ENCODE measurements at regions not wholly inside any gene's neighbourhood (a gene's known extent, or its start where the extent isn't known, plus 50 kb on each side); places are given as distances from the start of the nearest gene placed in this dataset.

DNA sequence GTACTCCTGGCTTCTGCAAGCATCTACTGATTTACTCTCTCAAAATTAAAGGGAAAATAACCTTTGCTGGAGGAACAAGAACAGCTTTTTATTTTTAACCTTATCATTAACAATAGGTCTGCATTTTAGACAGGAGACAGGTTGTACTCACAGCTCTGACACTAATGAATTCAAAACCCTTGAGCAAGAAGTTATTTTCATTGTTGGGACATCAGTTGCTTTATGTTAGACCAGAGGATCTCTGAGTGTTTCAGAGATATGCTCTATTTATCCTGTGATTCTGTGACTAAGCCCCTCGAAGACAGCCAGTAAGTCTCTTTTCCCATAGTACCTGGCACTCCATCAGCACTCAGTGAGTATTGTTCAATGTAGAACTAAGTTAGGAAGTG, 190.2 kb upstream of the PCSK5 start:
- H3K9me3 ChIP-seq = no peaks in the 10 kb centered on the region
- no peak overlapping the region for H3K9ac ChIP-seq
- no peak overlapping the region for H3K27ac ChIP-seq (ENCODE audit: low read depth in 2 of 2, low read length in 1 of 2)
- H2AFZ ChIP-seq (ENCODE audit: low read depth) = no peak overlapping the region
- no peaks in the 10 kb centered on the region for H4K20me1 ChIP-seq (ENCODE audit: insufficient read depth)
- no peak for TF ChIP-seq YY1 (IDR thresholded peaks at IDR 0.05; ENCODE audit: low read depth)
- ChIA-PET POLR2A (no interaction called here), CTCF (no interaction called here)
- no peaks in the 10 kb centered on the region for H3F3A ChIP-seq (replicated peaks; ENCODE audit: insufficient read depth)
- H3K4me3 ChIP-seq (ENCODE audit: low read depth in 2 of 2, low read length in 1 of 2) = no peak overlapping the region
- H3K36me3 ChIP-seq (replicated peaks in 1 of 2; ENCODE audit: control insufficient read depth in 1 of 2, insufficient read depth in 2 of 2, low read length in 1 of 2) = no peaks in the 10 kb centered on the region
- no peaks in the 10 kb centered on the region for H3K4me1 ChIP-seq (ENCODE audit: control insufficient read depth in 1 of 2, insufficient read depth in 2 of 2, low read depth in 1 of 2, low read length in 1 of 2)
- H3K9me2 ChIP-seq = no peaks in the 10 kb centered on the region
- H3K79me2 ChIP-seq (ENCODE audit: insufficient read depth) = no peaks in the 10 kb centered on the region
- no peak for DNase-seq
- 0% methylated on average over 1 of the region's 1 CpG for WGBS (ENCODE audit: low lambda C conversion rate)
- no peak overlapping the region for H3K4me2 ChIP-seq
- no peaks in the 10 kb centered on the region for H3K27me3 ChIP-seq (ENCODE audit: insufficient read depth)

DNA sequence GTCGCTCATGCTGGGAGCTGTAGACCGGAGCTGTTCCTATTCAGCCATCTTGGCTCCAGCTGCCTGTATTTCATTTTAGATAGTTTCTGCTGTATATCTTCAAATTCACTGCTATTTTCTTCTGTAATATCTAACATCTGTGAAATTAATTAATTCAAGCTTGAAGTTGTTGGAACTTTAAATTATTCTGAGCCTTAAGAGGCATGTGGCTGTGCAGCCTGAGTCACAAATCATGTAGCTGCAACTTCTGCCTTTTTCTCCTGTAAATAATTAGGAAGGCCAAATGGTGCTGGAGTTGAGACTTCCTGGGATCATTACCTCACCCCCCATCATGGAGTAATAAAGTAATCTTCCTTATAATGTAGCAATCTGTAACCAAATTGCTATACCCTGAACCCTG, 183.3 kb upstream of the PCSK5 start:
- POLR2A ChIA-PET = no interaction called here
- H3K36me3 ChIP-seq (replicated peaks in 1 of 2; ENCODE audit: control insufficient read depth in 1 of 2, insufficient read depth in 2 of 2, low read length in 1 of 2) = no peaks in the 10 kb centered on the region
- H3K9ac ChIP-seq = no peak overlapping the region
- no peaks in the 10 kb centered on the region for H3F3A ChIP-seq (replicated peaks; ENCODE audit: insufficient read depth)
- H3K4me1 ChIP-seq (ENCODE audit: control insufficient read depth in 1 of 2, insufficient read depth in 2 of 2, low read depth in 1 of 2, low read length in 1 of 2) = no peaks in the 10 kb centered on the region
- 47% methylated on average over 2 of the region's 2 CpGs for WGBS (ENCODE audit: low lambda C conversion rate)
- H2AFZ ChIP-seq (ENCODE audit: low read depth) = no peak overlapping the region
- no peak overlapping the region for H3K27ac ChIP-seq (ENCODE audit: low read depth in 2 of 2, low read length in 1 of 2)
- no peaks in the 10 kb centered on the region for H3K27me3 ChIP-seq (ENCODE audit: insufficient read depth)
- DNase-seq = no peak
- no peaks in the 10 kb centered on the region for H3K9me2 ChIP-seq
- H3K4me3 ChIP-seq (ENCODE audit: low read depth in 2 of 2, low read length in 1 of 2) = no peak overlapping the region
- no peaks in the 10 kb centered on the region for H4K20me1 ChIP-seq (ENCODE audit: insufficient read depth)
- no peak for TF ChIP-seq TAF1 (IDR thresholded peaks at IDR 0.05; ENCODE audit: borderline replicate concordance, low read depth, low read length)
- no peaks in the 10 kb centered on the region for H3K79me2 ChIP-seq (ENCODE audit: insufficient read depth)
- no peak overlapping the region for H3K4me2 ChIP-seq
- no peaks in the 10 kb centered on the region; the same call in 1 of the 2 replicates for H3K9me3 ChIP-seq
- CTCF ChIA-PET = no interaction called here

- Histone ChIP-seq H3K27me3 (ENCODE audit: insufficient read depth) (no peaks in the 10 kb centered on the region), H2AFZ (ENCODE audit: low read depth) (no peak overlapping the region), H3F3A (replicated peaks; ENCODE audit: insufficient read depth) (no peaks in the 10 kb centered on the region), H3K9ac (no peak overlapping the region), H4K20me1 (ENCODE audit: insufficient read depth) (no peaks in the 10 kb centered on the region), H3K4me2 (no peak overlapping the region), H3K9me2 (no peaks in the 10 kb centered on the region), H3K79me2 (ENCODE audit: insufficient read depth) (no peaks in the 10 kb centered on the region), H3K36me3 (replicated peaks in 1 of 2; ENCODE audit: control insufficient read depth in 1 of 2, insufficient read depth in 2 of 2, low read length in 1 of 2) (no peaks in the 10 kb centered on the region), H3K4me3 (ENCODE audit: low read depth in 2 of 2, low read length in 1 of 2) (no peak overlapping the region), H3K9me3 (no peaks in the 10 kb centered on the region; the same call in 1 of the 2 replicates), H3K27ac (ENCODE audit: low read depth in 2 of 2, low read length in 1 of 2) (no peak overlapping the region), H3K4me1 (ENCODE audit: control insufficient read depth in 1 of 2, insufficient read depth in 2 of 2, low read depth in 1 of 2, low read length in 1 of 2) (no peaks in the 10 kb centered on the region)
- ChIA-PET POLR2A (no interaction called here), CTCF (no interaction called here)
- 15% methylated on average over 2 of the region's 2 CpGs for WGBS (ENCODE audit: low lambda C conversion rate)
- TF ChIP-seq TEAD4 (IDR thresholded peaks at IDR 0.05; ENCODE audit: borderline replicate concordance, insufficient read depth) = no peak
- no peak for TF ChIP-seq ELF1 (IDR thresholded peaks at IDR 0.05)
- no peak for TF ChIP-seq FOSL2 (IDR thresholded peaks at IDR 0.05; ENCODE audit: borderline replicate concordance, low read depth)
- TF ChIP-seq TCF12 (IDR thresholded peaks at IDR 0.05) = no peak
- TF ChIP-seq MEF2A (IDR thresholded peaks at IDR 0.05; ENCODE audit: borderline replicate concordance, low read depth) = no peak
- no peak for TF ChIP-seq CHD2 (IDR thresholded peaks at IDR 0.05; ENCODE audit: low read length, partially characterized antibody)
- no peak for TF ChIP-seq ZBTB33 (IDR thresholded peaks at IDR 0.05; ENCODE audit: borderline replicate concordance, low read depth)
- TF ChIP-seq USF1 (IDR thresholded peaks at IDR 0.05; ENCODE audit: borderline replicate concordance, low read depth) = no peak
- TF ChIP-seq EP300 (IDR thresholded peaks at IDR 0.05; ENCODE audit: borderline replicate concordance in 1 of 2, low read depth in 1 of 2, low read length in 1 of 2) = no peak
- no peak for TF ChIP-seq NRF1 (IDR thresholded peaks at IDR 0.05; ENCODE audit: low read depth, low read length)
- no peak for TF ChIP-seq RXRA (IDR thresholded peaks at IDR 0.05; ENCODE audit: borderline replicate concordance, low read depth)
- TF ChIP-seq, protein P1, sequence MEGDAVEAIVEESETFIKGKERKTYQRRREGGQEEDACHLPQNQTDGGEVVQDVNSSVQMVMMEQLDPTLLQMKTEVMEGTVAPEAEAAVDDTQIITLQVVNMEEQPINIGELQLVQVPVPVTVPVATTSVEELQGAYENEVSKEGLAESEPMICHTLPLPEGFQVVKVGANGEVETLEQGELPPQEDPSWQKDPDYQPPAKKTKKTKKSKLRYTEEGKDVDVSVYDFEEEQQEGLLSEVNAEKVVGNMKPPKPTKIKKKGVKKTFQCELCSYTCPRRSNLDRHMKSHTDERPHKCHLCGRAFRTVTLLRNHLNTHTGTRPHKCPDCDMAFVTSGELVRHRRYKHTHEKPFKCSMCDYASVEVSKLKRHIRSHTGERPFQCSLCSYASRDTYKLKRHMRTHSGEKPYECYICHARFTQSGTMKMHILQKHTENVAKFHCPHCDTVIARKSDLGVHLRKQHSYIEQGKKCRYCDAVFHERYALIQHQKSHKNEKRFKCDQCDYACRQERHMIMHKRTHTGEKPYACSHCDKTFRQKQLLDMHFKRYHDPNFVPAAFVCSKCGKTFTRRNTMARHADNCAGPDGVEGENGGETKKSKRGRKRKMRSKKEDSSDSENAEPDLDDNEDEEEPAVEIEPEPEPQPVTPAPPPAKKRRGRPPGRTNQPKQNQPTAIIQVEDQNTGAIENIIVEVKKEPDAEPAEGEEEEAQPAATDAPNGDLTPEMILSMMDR (IDR thresholded peaks at IDR 0.05) = no peak
- no peak for TF ChIP-seq POLR2AphosphoS5 (IDR thresholded peaks at IDR 0.05; ENCODE audit: low read depth, low read length)
- DNase-seq = no peak
Observed at GRCh38 chr9:75709698-75710097, 180.8 kb upstream of the PCSK5 start.
